Neural cell (in vitro differentiated cells): ENCODE measurements at regions not wholly inside any gene's neighbourhood (a gene's known extent, or its start where the extent isn't known, plus 50 kb on each side); places are given as distances from the start of the nearest gene placed in this dataset.

ENCODE experiments used
- H2AFZ ChIP-seq: fragments of 200-600, 300-800 bp; sonication (generic), shearing (Covaris generic); 2 replicates; pipeline ENCODE4 v1.6.0; 2014; ENCODE audit warnings: low read depth, mild to moderate bottlenecking, antibody characterized with exemption, low read length, moderate library complexity
- H3F3A ChIP-seq: fragments of 200-600 bp; shearing (Covaris generic); 2 replicates; pipeline ENCODE4 v1.6.1; 2016; ENCODE audit warnings: mild to moderate bottlenecking, moderate library complexity, mixed read lengths, antibody characterized with exemption, low read length; ENCODE audit not compliant: insufficient read depth, poor library complexity, severe bottlenecking
- H3K27ac ChIP-seq: fragments of 200-600, 300-800 bp; sonication (generic), shearing (Covaris generic); 2 replicates; pipeline ENCODE4 v1.5.1; 2014; ENCODE audit warnings: mild to moderate bottlenecking, low read length, moderate library complexity
- H3K27me3 ChIP-seq: fragments of 300-800, 200-600 bp; sonication (generic), shearing (Covaris generic); 2 replicates; pipeline ENCODE4 v1.6.0; 2014; ENCODE audit warnings: mild to moderate bottlenecking, low read depth, low read length, moderate library complexity; ENCODE audit not compliant: insufficient read depth
- H3K36me3 ChIP-seq: fragments of 300-800, 200-600 bp; sonication (generic), shearing (Covaris generic); 2 replicates; pipeline ENCODE4 v1.5.1; 2014; ENCODE audit warnings: mild to moderate bottlenecking, antibody characterized with exemption, low read length, moderate library complexity; ENCODE audit not compliant: insufficient read depth
- H3K4me2 ChIP-seq: fragments of 300-800, 200-600 bp; sonication (generic), shearing (Covaris generic); 2 replicates; pipeline ENCODE4 v1.6.0; 2014; ENCODE audit warnings: mild to moderate bottlenecking, low read length
- H3K4me3 ChIP-seq: fragments of 300-800, 200-600 bp; sonication (generic), shearing (Covaris generic); 2 replicates; pipeline ENCODE4 v1.5.1; 2014; ENCODE audit warnings: mild to moderate bottlenecking, low read length, moderate library complexity
- H3K79me2 ChIP-seq: fragments of 200-600 bp; shearing (Covaris generic); replicated peaks from 2 replicates; pipeline ENCODE4 v1.6.0; 2014; ENCODE audit warnings: mild to moderate bottlenecking, low read length, moderate library complexity; ENCODE audit not compliant: insufficient read depth
- H3K9ac ChIP-seq: fragments of 300-800, 200-600 bp; sonication (generic), shearing (Covaris generic); 2 replicates; pipeline ENCODE4 v1.6.1; 2016; ENCODE audit warnings: mild to moderate bottlenecking, low read length, mixed read lengths
- H3K9me2 ChIP-seq: fragments of 200-600 bp; shearing (Covaris generic); 2 replicates; pipeline ENCODE4 v1.6.1; 2016; ENCODE audit warnings: mild to moderate bottlenecking, low read length, mixed read lengths; ENCODE audit not compliant: insufficient read depth
- H3K9me3 ChIP-seq: fragments of 200-600, 300-800 bp; sonication (generic), shearing (Covaris generic); 2 replicates; pipeline ENCODE4 v1.6.1; 2016; ENCODE audit warnings: mild to moderate bottlenecking, mixed run types, low read length, moderate library complexity, mixed read lengths
- H4K20me1 ChIP-seq: fragments of 200-600 bp; shearing (Covaris generic); 2 replicates; pipeline ENCODE4 v1.6.1; 2016; ENCODE audit warnings: mild to moderate bottlenecking, mixed run types; ENCODE audit not compliant: insufficient read depth
- EP300 ChIP-seq: fragments of 450-650 bp; conservative IDR thresholded peaks from 2 replicates; pipeline ENCODE4 v1.6.1; 2014; ENCODE audit warnings: antibody characterized with exemption, mild to moderate bottlenecking, moderate library complexity; ENCODE audit not compliant: poor library complexity, severe bottlenecking
- EZH2 ChIP-seq: fragments of 200-600, 300-800 bp; shearing (Covaris generic), sonication (generic); IDR thresholded peaks from 2 replicates; pipeline ENCODE4 v1.6.1; 2014; ENCODE audit warnings: antibody characterized with exemption, low read length, borderline replicate concordance, mild to moderate bottlenecking; ENCODE audit not compliant: insufficient read depth, poor library complexity, severe bottlenecking
- MXI1 ChIP-seq: fragments of 450-650 bp; conservative IDR thresholded peaks from 2 replicates; pipeline ENCODE4 v1.6.1; 2014; ENCODE audit warnings: antibody characterized with exemption, mild to moderate bottlenecking; ENCODE audit not compliant: poor library complexity, severe bottlenecking
- POLR2AphosphoS5 ChIP-seq: IDR thresholded peaks from 2 replicates; pipeline ENCODE4 v1.6.1; 2012
- RAD21 ChIP-seq: fragments of 450-650 bp; conservative IDR thresholded peaks from 2 replicates; pipeline ENCODE4 v1.6.1; 2014; ENCODE audit warnings: antibody characterized with exemption, mild to moderate bottlenecking, moderate library complexity
- REST ChIP-seq: IDR thresholded peaks from 2 replicates; pipeline ENCODE4 v1.6.1; 2012; ENCODE audit warnings: borderline replicate concordance
- SMC3 ChIP-seq: fragments of 450-650 bp; conservative IDR thresholded peaks from 2 replicates; pipeline ENCODE4 v1.6.1; 2014; ENCODE audit warnings: antibody characterized with exemption, mild to moderate bottlenecking, moderate library complexity; ENCODE audit not compliant: poor library complexity
- TAF1 ChIP-seq: IDR thresholded peaks from 2 replicates; pipeline ENCODE4 v1.6.1; 2012; ENCODE audit warnings: low read depth
- TF ChIP-seq, protein P1 (sequence below): fragments of 450-650 bp; IDR thresholded peaks from 2 replicates; pipeline ENCODE4 v1.5.1; 2014; ENCODE audit warnings: antibody characterized with exemption, mild to moderate bottlenecking, moderate library complexity; ENCODE audit not compliant: poor library complexity, severe bottlenecking

GRCh38 chr2:2932692-2933305 is 444.8 kb downstream of the EIPR1 start:
- Histone ChIP-seq H3K9me2 (no peaks in the 10 kb centered on the region), H3K9me3 (no peaks in the 10 kb centered on the region)

GRCh38 chr2:2932189-2932588 is 445.4 kb downstream of the EIPR1 start:
- no peaks in the 10 kb centered on the region for H4K20me1 ChIP-seq
- no peak overlapping the region for H3K9ac ChIP-seq
- no peak overlapping the region for H3K4me3 ChIP-seq
- H3K27ac ChIP-seq: no peak overlapping the region
- no peaks in the 10 kb centered on the region for H3K9me3 ChIP-seq
- H3K4me2 ChIP-seq: no peak overlapping the region
- no peaks in the 10 kb centered on the region for H3K79me2 ChIP-seq
- H3F3A ChIP-seq: no peaks in the 10 kb centered on the region
- no peak overlapping the region for H2AFZ ChIP-seq
- no peaks in the 10 kb centered on the region for H3K27me3 ChIP-seq
- H3K9me2 ChIP-seq: no peaks in the 10 kb centered on the region
- TF ChIP-seq EZH2 (no peak), TAF1 (no peak), EP300 (no peak), REST (no peak), MXI1 (no peak), SMC3 (no peak), RAD21 (no peak), POLR2AphosphoS5 (no peak)
- TF ChIP-seq, protein P1, sequence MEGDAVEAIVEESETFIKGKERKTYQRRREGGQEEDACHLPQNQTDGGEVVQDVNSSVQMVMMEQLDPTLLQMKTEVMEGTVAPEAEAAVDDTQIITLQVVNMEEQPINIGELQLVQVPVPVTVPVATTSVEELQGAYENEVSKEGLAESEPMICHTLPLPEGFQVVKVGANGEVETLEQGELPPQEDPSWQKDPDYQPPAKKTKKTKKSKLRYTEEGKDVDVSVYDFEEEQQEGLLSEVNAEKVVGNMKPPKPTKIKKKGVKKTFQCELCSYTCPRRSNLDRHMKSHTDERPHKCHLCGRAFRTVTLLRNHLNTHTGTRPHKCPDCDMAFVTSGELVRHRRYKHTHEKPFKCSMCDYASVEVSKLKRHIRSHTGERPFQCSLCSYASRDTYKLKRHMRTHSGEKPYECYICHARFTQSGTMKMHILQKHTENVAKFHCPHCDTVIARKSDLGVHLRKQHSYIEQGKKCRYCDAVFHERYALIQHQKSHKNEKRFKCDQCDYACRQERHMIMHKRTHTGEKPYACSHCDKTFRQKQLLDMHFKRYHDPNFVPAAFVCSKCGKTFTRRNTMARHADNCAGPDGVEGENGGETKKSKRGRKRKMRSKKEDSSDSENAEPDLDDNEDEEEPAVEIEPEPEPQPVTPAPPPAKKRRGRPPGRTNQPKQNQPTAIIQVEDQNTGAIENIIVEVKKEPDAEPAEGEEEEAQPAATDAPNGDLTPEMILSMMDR: no peak
- no peaks in the 10 kb centered on the region for H3K36me3 ChIP-seq

More at GRCh38 chr2:2932692-2933305, 444.8 kb downstream of the EIPR1 start:
- no peaks in the 10 kb centered on the region for H3K36me3 ChIP-seq
- H3K4me3 ChIP-seq: no peak overlapping the region
- no peaks in the 10 kb centered on the region for H3K79me2 ChIP-seq
- no peak overlapping the region for H2AFZ ChIP-seq
- no peak overlapping the region for H3K9ac ChIP-seq
- TF ChIP-seq TAF1 (no peak), SMC3 (no peak), RAD21 (no peak), REST (no peak), EP300 (no peak)
- TF ChIP-seq, protein P1: no peak
- H4K20me1 ChIP-seq: no peaks in the 10 kb centered on the region
- H3K27ac ChIP-seq: no peak overlapping the region
- H3F3A ChIP-seq: no peaks in the 10 kb centered on the region
- H3K27me3 ChIP-seq: no peaks in the 10 kb centered on the region
- no peak overlapping the region for H3K4me2 ChIP-seq
